NCI-H1694 treated with DMSO at 0.1 percent for 48 hours (cell line): ENCODE measurements at regions not wholly inside any gene's neighbourhood (a gene's known extent, or its start where the extent isn't known, plus 50 kb on each side); places are given as distances from the start of the nearest gene placed in this dataset.
A peak's percentile ranks its signal among the peaks of the same experiment; 100 is the strongest.
"Not testable (repeated sequence)": the region's sequence is repeated elsewhere in the genome, so short reads cannot be mapped to it uniquely, and the experiment has no call there.

Source experiments
- DNase-seq: peaks from one replicate; lab custom pipeline; 2025; lab: John Stamatoyannopoulos, UW

DNA sequence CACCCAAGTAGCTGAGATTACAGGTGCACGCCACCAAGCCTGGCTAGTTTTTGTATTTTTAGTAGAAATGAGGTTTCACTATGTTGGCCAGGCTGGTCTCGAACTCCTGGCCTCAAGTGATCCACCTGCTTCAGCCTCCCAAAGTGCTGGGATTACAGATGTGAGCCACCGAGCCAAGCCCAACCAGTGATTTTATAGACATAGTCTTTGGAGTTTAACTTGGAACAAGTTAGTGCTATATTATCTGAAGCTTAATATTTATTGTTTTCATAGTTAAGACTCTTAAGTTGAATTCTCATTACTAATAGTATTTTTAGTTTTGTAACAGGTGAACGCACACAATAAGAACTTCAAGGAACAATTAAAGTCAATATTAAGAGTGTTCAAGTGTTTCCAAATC is 122.1 kb downstream of the SPAG6 start:
- not testable (repeated sequence) for DNase-seq

DNA sequence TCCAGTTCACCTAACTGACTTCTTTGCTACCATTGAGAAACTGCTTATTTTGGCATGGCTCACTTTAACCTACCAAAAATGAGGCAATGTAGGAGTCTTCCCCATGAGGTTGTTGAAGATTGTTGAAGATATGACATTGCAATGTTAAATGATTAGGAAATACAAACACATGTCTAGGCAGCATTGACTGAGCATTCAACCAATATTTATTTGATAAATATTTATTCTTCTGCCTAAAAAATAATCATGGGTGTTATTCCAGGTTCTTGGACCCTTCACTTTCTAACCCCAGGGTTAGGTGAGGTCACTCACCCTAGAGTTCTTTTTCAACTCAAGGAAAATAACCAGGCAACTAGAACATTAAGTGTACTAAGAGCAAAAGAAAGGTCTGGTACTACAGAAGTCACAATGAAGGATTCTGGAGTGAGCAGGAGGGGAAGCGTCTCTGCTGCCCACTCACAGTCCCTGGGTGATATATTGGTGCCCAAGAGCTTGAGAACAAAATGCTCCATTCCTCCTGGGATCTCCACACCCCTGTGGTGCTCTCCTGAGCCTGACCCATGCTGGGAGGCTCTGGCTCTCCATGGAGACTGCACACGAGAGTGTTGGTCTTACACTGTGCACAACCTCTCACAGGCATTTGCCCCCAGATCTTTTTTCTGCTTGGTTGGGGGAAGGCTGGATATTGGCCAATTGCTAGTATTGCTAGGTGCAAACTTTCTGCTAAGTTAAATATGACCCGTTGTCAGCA is 123.4 kb downstream of the SPAG6 start:
- DNase-seq, result no peak

DNA sequence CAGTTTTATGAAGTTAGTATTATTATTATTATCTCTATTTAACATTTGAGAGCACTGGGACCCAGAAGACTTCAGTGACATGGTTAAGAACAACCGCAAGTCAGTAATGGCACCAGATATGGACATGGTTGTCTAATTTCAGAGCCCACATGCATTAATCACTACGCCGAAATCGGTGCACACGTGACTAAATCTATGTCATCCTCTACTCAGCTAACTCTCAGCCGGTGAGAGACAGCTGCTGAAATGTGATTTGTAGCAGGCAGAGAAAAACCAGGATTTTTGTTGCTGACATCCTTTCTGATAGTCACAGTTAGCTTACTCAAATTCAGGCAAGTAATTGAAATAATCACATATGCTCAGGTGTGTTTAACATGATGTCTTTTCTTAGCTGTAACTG is 127.7 kb downstream of the SPAG6 start:
- DNase-seq, result no peak

DNA sequence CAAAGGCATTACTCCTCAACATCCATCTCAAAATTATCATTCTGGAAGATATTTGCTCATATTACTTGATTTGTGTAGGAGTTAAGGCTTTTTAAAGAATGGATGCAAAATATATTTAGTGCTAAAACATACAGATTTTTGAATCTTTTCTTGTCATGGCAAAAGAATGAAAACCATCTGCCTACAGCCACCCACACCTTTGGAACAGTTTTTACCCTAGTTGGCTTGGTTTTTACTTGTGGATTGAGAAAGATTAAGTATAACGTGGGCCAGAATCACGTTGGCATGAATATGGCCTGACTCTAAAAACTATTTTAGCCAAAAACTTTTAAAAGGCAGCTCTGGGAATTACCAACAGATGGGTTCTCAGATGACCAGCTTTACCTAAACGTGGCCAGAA is 128.2 kb downstream of the SPAG6 start:
- no peak for DNase-seq

DNA sequence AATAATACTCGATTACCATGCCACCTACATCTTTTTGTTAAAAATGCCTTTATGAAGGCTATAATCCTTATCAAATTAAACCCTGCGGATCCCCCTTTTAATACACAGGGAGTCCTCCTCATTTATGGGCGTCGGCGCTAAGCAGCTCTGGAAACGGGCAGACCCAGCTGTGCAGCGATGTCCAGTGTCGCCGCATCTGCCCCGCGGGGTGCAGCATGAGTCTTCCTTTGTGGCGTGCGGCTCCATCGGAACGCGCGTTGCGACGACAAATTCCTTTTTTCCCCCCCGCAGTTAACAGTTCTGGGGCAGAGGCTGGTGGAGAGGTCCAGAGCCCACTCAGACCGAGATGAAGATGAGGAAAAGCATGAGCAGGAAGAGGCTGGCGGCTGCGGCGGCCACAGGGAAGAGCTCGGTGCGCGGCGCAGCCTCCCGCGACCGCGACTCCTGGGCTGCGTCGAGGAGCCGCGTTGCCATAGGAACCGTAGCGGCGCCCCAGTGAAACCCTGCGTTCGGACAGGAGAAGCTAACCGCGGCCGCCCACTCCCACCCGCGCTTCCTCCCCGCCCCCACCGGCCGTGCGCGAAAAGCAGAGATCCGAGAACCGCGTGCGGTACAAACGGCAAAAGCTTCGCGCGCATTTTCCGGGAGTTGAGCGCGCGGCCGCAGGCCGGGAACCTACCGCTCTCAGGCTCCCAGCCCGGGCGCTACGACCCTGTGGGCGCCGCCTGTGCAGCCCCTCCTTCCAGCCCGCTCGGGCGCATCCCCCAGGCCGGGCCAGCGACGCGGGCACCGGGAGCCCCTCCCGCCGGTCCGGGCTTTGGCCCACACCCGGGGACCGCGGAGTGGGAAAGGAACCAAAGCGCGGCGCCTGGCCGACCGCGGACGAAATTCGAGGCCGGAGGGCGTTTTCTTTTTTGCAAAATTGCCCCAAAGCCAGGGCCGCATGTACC is 130.6 kb downstream of the SPAG6 start:
- DNase-seq, result no peak

DNA sequence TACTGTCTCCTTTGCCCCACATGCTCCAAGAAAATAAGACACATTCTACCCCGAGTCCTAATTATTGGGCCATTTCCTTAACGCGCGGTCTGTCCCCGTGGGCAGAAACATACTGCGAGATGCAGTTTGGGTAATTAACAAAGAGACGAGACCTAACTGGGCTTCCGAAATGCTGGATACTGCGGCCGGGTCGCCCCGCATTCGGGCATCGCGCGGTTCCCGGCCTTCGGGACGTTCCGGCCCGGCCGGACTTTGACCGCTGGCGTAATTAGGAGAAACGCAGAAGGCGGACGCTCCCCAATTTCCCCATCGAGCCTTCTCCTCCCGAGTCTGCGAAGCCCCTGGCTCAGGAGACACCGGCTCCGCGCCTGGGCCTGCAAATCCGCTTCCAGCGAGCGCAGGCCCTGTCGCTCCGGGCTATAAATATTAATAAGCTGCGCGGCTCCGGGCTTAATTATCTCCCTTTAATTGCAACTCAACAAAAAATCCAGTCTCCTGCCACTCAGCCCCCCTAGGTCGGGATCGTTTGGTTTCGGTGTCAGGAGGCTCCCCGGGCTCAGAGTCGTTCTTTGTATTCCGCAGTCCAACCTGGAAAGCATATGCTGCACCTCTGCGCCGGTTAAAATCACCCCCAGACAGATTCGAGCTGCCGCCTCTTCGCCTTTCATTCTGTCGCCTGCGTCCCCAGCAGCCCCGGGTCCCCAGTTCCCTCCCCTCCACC is 131.5 kb downstream of the SPAG6 start:
- DNase-seq, result no peak

DNA sequence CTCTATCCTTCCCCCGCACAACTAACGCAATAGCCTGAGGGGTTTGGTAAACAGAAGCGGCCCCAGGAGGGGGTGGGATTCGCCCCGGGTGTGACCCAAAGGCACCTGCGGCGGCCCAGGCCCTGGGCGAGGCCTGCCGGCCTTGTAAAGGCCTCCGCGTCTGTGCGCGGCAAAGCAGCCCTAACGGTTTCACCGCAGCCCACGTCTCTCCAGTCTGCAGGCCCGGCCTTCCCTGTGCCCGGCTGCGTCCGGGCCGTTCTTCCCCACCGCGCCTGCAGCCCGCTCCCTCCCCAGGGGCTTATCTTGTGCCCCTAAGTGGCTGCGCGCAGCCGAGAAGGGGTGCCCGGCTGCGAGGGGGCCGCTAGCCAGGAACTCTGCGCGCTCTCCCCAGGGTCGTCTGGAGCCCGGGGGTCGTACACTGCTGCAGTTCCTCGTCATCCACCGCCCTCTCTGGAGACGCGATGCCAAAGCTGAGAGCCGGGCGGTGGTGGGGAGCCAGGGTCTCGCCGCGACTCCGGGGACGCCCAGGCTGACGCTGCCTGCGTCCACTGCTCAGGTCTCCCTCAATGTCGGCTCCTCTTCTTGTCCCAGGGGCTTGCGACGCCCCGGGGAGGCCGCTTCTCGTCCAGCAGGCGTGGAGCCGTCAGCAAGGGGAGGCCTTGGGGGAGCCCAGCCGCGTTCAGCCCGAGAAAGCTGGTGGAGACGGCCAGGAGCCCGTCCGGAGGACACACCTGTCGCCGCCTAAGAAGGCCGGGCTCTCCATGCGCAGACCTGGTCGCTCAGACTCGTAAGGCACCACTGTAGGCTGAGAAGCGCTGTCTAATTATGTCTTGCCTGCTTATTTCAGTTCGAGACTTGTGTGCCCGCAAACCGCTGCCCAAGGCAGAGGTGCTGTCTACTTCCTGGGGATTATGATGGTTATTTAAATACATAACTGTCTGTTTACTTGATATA is 132.3 kb downstream of the SPAG6 start:
- DNase-seq, result no peak

DNA sequence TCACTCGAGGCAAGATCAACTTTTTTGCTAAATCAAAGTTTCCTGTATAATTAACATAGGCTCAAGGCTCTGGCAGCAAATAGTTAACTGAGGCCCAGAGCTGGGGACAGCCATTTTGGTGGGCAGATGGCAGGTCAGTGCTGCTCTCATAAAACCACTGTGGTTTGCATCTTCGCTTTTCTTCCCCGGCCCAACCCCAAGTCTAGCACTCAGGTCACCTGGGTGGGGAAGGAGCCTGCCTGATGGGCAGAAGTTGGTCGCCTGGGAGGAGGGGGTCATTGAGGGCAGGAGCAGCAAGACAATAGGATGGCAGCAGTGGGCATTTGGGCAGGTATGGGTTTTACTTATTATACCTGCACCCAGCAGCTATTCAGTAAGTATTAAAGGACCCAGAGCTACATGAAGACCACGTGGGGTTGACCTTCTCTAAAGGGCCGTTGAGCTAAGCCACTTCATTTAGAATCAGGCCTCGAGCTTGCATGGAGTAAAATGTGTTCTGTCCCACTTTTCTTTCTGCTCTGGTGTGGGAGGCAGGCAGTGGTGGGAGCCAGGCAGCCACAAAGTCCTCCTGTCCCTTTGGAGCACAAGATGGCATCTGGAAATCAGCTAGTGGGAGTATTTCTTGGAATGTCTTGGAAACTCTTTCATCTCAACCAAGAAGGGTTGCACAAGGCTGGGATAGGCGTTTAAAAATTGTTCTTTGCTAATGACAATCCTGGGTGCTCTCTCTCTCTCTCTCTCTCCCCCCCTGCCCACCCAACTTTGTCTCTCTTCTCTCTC is 133.4 kb downstream of the SPAG6 start:
- no peak for DNase-seq

DNA sequence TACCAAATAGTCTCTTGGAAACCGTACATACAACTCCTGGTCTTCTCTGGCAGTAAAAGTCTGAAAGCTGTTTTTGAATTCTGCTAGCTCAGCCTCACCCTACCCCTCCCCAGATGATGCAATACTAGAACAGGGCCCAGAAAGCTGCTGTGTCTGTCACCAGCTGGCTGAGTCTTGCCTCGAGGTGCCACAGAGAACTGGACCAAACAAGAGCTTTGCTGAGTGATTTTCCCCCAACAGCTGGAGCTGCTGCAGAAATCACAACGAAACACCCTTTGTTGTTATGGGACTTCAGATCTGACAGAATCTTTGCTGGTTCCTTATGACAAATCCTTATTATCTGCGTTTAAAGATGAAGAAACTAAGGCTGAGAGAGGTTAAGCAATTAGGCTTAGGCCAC is 134.1 kb downstream of the SPAG6 start:
- DNase-seq, result peak; percentile 23

DNA sequence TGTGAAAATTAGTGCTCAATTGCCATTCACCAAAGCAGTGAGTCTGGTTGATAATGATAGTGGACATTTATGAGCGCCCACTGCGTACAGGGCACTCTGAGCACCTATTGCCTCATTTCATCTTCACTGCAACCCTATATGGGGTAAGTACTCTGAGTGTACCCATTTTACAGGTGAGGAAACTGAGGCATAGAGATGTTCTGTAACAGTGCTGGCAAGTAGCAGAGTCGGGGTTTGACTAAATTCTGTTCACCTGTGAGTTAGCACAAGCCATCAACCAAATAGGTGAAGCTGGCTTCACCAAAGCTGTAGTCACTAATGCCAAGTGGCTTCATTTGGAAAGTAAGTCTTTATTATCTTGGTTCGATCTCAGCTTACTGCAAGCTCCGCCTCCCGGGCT is 135.8 kb downstream of the SPAG6 start:
- DNase-seq, result no peak

DNA sequence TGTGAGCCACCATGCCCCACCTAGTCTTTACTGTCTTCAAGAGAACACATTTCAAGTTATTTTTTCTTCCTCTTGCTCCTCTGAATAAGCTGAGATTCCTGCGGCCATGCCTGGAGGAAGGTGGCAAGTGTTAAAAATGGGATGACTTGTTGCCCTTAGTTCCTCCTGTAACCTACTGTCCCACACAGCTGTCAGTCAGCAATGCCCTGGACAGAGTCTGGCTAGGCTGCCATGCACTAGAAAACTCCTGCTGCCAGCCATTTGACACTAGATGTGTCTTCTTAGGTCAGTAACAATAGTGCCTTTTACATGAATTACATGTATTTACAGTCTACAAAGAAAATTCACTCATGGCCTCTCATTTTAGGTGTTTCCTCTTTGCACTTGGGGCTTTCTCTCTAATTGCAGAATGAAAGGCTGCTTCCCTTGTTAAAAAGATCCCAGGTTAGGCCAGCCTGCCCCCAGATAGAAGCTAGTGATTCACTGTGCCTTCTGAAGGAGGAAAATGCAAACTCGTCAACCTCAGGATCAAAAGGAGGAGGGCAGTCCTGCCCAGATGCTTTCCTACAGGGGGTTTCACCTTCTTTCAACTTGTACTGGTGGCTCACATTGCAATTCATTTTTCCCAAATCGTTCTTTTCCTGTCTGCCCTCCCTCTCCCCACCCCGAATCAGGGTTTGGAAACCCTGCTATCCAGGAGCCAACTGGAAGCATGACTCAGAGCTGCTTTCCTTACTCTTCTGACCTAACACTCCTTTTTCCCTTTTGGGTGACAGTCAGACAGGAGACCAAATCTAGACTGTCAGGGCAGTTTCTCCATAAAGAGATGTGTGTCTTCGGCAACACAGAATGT is 136.6 kb downstream of the SPAG6 start:
- no peak for DNase-seq

DNA sequence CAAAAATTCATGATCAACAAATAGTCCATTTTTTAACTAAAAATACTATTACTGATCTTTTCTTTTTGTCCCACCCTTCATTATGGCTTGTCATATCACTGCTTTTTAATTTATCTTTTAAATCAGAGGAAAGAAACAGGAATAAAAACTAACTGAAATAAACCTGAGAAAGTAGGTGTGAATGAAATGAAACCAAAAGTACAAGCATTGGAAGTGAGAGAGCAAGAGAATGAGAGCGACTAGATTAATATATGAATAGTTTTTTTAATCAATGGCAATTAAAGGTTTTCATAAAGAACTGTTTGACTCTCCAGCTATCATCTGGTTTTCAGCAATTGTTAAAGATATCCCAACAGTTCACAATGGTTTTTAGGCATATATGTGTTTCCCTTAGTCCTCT is 137.8 kb downstream of the SPAG6 start:
- no peak for DNase-seq
